ENCODE measurements at regions not wholly inside any gene's neighbourhood (a gene's known extent, or its start where the extent isn't known, plus 50 kb on each side); places are given as distances from the start of the nearest gene placed in this dataset.

DNA sequence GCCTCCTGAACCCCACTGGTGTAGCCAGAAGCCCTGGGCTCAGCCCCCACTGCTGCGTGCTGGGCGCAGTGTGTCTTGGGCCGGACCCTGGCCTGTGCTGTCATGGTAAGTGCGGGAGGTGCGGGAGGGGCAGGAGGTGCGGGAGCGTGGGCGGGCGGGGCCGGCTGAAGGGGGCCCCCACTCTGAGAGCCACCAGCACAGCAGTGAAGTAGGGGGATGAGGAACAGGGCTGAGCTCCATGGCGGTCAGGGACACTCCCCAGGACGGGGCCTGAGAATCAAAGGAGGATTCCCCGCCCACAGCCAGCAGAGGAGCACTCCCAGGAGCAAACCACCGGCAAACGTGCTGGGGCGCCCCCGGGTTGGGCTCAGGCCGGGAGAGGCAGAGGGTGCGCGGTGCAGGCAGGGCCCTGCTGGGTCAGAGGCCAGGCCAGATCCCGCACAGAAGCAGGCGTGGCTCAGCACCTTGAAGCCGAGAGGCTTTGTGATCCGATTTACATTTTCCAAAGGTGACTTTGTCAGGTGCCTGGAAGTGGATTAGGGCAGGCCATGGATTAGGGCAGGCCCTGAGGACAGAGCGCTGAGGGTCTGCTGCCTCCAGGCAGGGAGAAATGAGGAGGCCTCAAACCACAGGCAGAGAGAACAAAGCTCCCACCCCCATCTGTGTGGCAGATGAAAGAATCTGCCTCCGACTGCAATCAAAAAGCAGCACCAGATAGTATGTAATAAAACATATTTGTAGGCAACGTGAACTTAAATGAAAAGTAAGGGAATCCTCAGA lies 152.0 kb upstream of the RAB6C start:
- TF ChIP-seq, protein P1, sequence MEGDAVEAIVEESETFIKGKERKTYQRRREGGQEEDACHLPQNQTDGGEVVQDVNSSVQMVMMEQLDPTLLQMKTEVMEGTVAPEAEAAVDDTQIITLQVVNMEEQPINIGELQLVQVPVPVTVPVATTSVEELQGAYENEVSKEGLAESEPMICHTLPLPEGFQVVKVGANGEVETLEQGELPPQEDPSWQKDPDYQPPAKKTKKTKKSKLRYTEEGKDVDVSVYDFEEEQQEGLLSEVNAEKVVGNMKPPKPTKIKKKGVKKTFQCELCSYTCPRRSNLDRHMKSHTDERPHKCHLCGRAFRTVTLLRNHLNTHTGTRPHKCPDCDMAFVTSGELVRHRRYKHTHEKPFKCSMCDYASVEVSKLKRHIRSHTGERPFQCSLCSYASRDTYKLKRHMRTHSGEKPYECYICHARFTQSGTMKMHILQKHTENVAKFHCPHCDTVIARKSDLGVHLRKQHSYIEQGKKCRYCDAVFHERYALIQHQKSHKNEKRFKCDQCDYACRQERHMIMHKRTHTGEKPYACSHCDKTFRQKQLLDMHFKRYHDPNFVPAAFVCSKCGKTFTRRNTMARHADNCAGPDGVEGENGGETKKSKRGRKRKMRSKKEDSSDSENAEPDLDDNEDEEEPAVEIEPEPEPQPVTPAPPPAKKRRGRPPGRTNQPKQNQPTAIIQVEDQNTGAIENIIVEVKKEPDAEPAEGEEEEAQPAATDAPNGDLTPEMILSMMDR (IDR thresholded peaks at IDR 0.05): no peak
- TF ChIP-seq POLR2A (IDR thresholded peaks at IDR 0.05): no peak

Measured in right lobe of liver (tissue), 4 donors.